ENCODE measurements at regions not wholly inside any gene's neighbourhood (a gene's known extent, or its start where the extent isn't known, plus 50 kb on each side); places are given as distances from the start of the nearest gene placed in this dataset.

DNA sequence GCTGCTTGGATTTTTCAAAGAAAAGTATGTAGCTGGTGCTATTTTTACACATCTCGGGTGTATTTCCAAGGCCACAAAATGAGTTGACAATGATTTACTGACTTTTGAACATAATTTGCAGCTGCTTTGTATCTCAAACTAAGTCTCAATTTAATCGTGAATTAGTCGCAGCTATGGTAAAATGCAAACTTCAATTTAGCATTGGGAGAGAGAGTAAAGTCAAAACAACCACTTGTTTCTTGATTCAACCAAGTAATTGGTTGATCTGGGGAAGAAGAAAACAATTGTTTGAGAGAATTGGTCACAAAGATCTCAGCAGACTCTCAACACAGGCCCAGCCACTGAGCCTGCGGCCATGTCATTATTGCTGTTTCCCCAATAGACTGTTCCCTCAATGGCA is 75.0 kb upstream of the DYRK2 start:
- TF ChIP-seq, protein P1, sequence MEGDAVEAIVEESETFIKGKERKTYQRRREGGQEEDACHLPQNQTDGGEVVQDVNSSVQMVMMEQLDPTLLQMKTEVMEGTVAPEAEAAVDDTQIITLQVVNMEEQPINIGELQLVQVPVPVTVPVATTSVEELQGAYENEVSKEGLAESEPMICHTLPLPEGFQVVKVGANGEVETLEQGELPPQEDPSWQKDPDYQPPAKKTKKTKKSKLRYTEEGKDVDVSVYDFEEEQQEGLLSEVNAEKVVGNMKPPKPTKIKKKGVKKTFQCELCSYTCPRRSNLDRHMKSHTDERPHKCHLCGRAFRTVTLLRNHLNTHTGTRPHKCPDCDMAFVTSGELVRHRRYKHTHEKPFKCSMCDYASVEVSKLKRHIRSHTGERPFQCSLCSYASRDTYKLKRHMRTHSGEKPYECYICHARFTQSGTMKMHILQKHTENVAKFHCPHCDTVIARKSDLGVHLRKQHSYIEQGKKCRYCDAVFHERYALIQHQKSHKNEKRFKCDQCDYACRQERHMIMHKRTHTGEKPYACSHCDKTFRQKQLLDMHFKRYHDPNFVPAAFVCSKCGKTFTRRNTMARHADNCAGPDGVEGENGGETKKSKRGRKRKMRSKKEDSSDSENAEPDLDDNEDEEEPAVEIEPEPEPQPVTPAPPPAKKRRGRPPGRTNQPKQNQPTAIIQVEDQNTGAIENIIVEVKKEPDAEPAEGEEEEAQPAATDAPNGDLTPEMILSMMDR (IDR thresholded peaks at IDR 0.05): no peak
- WGBS, 2 donors: 83 to 88% methylated on average over 4 of the region's 4 CpGs
- no peak for FAIRE-seq

DNA sequence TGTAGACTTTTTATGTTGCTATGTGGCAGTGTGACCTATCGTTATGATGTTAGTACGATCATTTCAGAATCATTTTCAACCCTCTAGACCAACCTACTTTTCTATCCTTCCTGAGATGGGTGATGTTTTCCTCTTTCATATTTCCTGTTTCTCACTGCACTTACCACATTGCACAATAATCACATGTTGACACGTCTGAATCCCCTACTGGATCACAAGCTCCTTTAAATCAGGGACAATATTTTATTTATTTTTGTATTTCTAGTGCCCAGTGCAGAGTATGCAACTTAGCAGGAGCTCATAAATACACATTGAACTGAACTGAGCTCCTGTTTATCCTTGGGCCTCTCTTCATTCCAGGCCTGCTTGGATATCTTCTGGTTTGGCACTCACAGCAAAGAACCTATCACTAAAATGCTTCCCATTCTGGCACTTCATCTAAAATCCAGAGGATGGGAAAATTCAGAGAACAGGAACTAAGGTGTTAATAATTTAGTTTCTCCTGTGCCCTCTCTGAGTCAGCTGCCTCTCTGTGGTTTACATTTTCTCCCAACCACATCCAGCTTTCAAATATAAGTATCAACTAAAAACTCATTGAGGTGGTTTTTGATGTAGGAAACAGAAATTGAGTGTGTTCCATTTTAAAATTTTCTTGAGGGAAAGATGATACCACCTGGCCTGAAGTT is 69.4 kb upstream of the DYRK2 start:
- Histone ChIP-seq H3K4me1 (no peaks in the 10 kb centered on the region), H3K9me3 (no peaks in the 10 kb centered on the region), H3K27me3 (no peaks in the 10 kb centered on the region), H3K36me3 (no peaks in the 10 kb centered on the region), H3K4me3 (no peak overlapping the region), H3K27ac (no peak overlapping the region)
- 83 to 87% methylated on average over 3 of the region's 3 CpGs for WGBS, 2 donors
- TF ChIP-seq, protein P1 (IDR thresholded peaks at IDR 0.05): no peak
- intact Hi-C loops (cut with DNase I): no loop called here
- no peak for ATAC-seq
- FAIRE-seq: no peak
- no peak for DNase-seq

More for the DNA sequence above, 75.0 kb upstream of the DYRK2 start:
- intact Hi-C loops (cut with DNase I): no loop called here
- H3K9me3 ChIP-seq: no peaks in the 10 kb centered on the region
- no peaks in the 10 kb centered on the region for H3K36me3 ChIP-seq
- DNase-seq (no peak), ATAC-seq (no peak)
- no peak overlapping the region for H3K4me3 ChIP-seq
- H3K27ac ChIP-seq: no peak overlapping the region
- no peaks in the 10 kb centered on the region for H3K27me3 ChIP-seq
- H3K4me1 ChIP-seq: no peaks in the 10 kb centered on the region

DNA sequence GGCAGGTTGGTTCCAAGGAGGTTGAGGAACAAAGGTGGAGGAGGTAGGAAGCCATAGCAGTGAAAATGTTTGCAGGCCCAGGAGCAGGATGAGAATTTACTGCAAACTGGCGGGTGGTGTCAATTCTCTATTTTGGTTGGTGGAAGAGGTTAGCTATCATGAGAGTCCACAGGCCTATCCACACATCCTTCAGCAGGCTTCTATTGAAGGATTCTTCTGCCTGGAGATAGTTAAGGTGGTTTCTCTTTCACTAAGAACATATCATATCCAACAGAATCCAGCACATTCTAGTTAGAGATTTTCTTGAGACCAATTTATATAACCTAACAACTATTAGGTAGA is 68.9 kb upstream of the DYRK2 start:
- Histone ChIP-seq H3K4me3 (no peak overlapping the region), H3K36me3 (no peaks in the 10 kb centered on the region), H3K9me3 (no peaks in the 10 kb centered on the region), H3K27me3 (no peaks in the 10 kb centered on the region), H3K4me1 (no peaks in the 10 kb centered on the region), H3K27ac (no peak overlapping the region)
- ATAC-seq (no peak), DNase-seq (no peak), FAIRE-seq (no peak)
- intact Hi-C loops (cut with DNase I): no loop called here
- 81 to 95% methylated on average over 1 of the region's 1 CpG for WGBS, 2 donors
- TF ChIP-seq, protein P1 (IDR thresholded peaks at IDR 0.05): no peak

DNA sequence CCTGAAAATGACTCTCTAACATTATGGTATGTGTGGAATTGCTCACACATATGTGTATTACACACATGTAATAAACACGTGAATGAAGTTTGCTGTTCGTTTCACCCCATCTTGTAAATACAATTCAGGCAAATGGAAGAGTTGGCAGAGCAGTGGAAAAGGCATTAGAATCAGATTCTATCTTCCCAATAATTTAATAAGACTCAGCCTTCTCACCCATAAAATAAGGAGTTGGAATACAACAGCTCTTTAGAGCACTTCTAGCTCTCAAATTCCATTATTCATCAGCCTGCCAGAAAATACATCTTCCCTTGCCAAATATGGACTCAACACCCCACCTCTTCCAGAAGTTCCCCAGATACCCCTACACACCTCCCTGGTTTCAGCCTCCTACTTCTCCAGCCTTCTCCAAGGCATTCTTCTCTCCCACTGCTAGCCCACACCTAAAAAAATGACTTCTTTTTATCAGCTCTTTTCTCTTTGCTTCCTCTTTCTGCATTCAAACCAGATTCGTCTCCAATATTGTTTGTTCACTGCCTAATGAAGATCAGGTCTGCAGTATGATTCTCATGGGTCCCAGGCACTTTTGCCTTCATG is 66.2 kb upstream of the DYRK2 start:
- no peaks in the 10 kb centered on the region for H3K27me3 ChIP-seq
- 69 to 70% methylated on average over 3 of the region's 3 CpGs for WGBS, 2 donors
- TF ChIP-seq, protein P1 (IDR thresholded peaks at IDR 0.05): no peak
- H3K27ac ChIP-seq: no peak overlapping the region
- no peak for ATAC-seq
- no peaks in the 10 kb centered on the region for H3K36me3 ChIP-seq
- no peak overlapping the region for H3K4me3 ChIP-seq
- FAIRE-seq: no peak
- no peak for DNase-seq
- no peaks in the 10 kb centered on the region for H3K9me3 ChIP-seq
- intact Hi-C loops (cut with DNase I): no loop called here
- H3K4me1 ChIP-seq: no peaks in the 10 kb centered on the region

DNA sequence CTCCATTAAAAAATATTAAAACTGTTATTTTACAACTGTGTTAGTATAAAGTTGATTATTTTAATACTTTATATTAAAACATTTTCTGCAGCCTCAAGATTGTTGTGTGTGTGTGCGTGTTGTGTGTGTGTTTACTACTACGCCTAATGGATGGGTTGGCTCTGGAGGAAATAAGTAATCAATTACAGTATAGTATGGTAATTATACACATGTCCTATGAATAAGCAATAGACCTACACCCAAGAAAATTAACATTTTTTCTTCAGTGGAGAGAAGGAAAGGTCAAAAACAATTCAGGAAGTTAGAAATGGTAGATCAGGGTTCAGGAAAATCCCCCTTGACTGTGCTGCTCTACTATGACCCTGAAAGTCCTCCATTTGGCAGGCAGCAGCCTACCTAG is 65.7 kb upstream of the DYRK2 start:
- Histone ChIP-seq H3K4me1 (no peaks in the 10 kb centered on the region), H3K36me3 (no peaks in the 10 kb centered on the region), H3K9me3 (no peaks in the 10 kb centered on the region), H3K27ac (no peak overlapping the region), H3K27me3 (no peaks in the 10 kb centered on the region), H3K4me3 (no peak overlapping the region)
- WGBS, 2 donors: 90 to 94% methylated on average over 2 of the region's 2 CpGs
- ATAC-seq (no peak), FAIRE-seq (no peak), DNase-seq (no peak)
- TF ChIP-seq, protein P1 (IDR thresholded peaks at IDR 0.05): no peak
- intact Hi-C loops (cut with DNase I): no loop called here
